ENCODE measurements at regions not wholly inside any gene's neighbourhood (a gene's known extent, or its start where the extent isn't known, plus 50 kb on each side); places are given as distances from the start of the nearest gene placed in this dataset.

- ATAC-seq (replicated peaks in 1 of 4) (no peak), DNase-seq (no peak)
- Histone ChIP-seq H3K27me3 (replicated peaks in 1 of 2; ENCODE audit: control insufficient read depth in 2 of 2, extremely low read depth in 1 of 2, insufficient read depth in 2 of 2, low read length in 1 of 2) (no peaks in the 10 kb centered on the region), H3K4me1 (ENCODE audit: control insufficient read depth in 1 of 2, extremely low read depth in 1 of 2, insufficient read depth in 2 of 2, low read length in 2 of 2) (no peaks in the 10 kb centered on the region), H3K36me3 (ENCODE audit: control insufficient read depth in 2 of 2, extremely low read depth in 1 of 2, insufficient read depth in 1 of 2, low read length in 1 of 2) (no peaks in the 10 kb centered on the region), H3K27ac (ENCODE audit: low read length) (no peak overlapping the region), H3K9me3 (no peaks in the 10 kb centered on the region), H3K4me3 (ENCODE audit: control insufficient read depth in 1 of 2, extremely low read depth in 1 of 2, low read length in 1 of 2) (no peak overlapping the region)
- Mint-ChIP-seq H3K27ac (no peak overlapping the region), H3K4me3 (no peak overlapping the region), H3K4me1 (no peaks in the 10 kb centered on the region), H3K9me3 (peaks cover 12 to 19% (median 15%) of the 10 kb centered on the region in 3 donors), H3K36me3 (no peaks in the 10 kb centered on the region), H3K27me3 (no peaks in the 10 kb centered on the region)
- CTCF ChIA-PET: no interaction called here
- no CpG with 5 or more reads among the region's 1 CpG for WGBS (ENCODE audit: insufficient coverage)
- POLR2A ChIA-PET: no interaction called here
Observed at GRCh38 chr3:164224126-164224525, 854.2 kb downstream of the SI start.

- H3K4me1 ChIP-seq (ENCODE audit: control insufficient read depth in 1 of 2, extremely low read depth in 1 of 2, insufficient read depth in 2 of 2, low read length in 2 of 2): no peaks in the 10 kb centered on the region
- POLR2A ChIA-PET: no interaction called here
- Mint-ChIP-seq H3K36me3 (no peaks in the 10 kb centered on the region), H3K27ac (no peak overlapping the region), H3K4me3 (no peak overlapping the region), H3K4me1 (no peaks in the 10 kb centered on the region), H3K27me3 (no peaks in the 10 kb centered on the region), H3K9me3 (peaks cover 21 to 27% (median 21%) of the 10 kb centered on the region in 3 donors)
- H3K4me3 ChIP-seq (ENCODE audit: control insufficient read depth in 1 of 2, extremely low read depth in 1 of 2, low read length in 1 of 2): no peak overlapping the region
- H3K9me3 ChIP-seq: no peaks in the 10 kb centered on the region
- H3K27me3 ChIP-seq (replicated peaks in 1 of 2; ENCODE audit: control insufficient read depth in 2 of 2, extremely low read depth in 1 of 2, insufficient read depth in 2 of 2, low read length in 1 of 2): no peaks in the 10 kb centered on the region
- DNase-seq (no peak), ATAC-seq (replicated peaks in 1 of 4) (no peak)
- CTCF ChIA-PET: no interaction called here
- H3K27ac ChIP-seq (ENCODE audit: low read length): no peak overlapping the region
- H3K36me3 ChIP-seq (ENCODE audit: control insufficient read depth in 2 of 2, extremely low read depth in 1 of 2, insufficient read depth in 1 of 2, low read length in 1 of 2): no peaks in the 10 kb centered on the region
- WGBS (ENCODE audit: insufficient coverage): no CpG with 5 or more reads among the region's 3 CpGs
Observed at GRCh38 chr3:164222197-164222596, 856.1 kb downstream of the SI start.

- peaks cover 21 to 30% (median 24%) of the 10 kb centered on the region in 3 donors for H3K9me3 Mint-ChIP-seq
- Histone ChIP-seq H3K27me3 (replicated peaks in 1 of 2; ENCODE audit: control insufficient read depth in 2 of 2, extremely low read depth in 1 of 2, insufficient read depth in 2 of 2, low read length in 1 of 2) (no peaks in the 10 kb centered on the region), H3K4me3 (ENCODE audit: control insufficient read depth in 1 of 2, extremely low read depth in 1 of 2, low read length in 1 of 2) (no peak overlapping the region), H3K4me1 (ENCODE audit: control insufficient read depth in 1 of 2, extremely low read depth in 1 of 2, insufficient read depth in 2 of 2, low read length in 2 of 2) (no peaks in the 10 kb centered on the region), H3K36me3 (ENCODE audit: control insufficient read depth in 2 of 2, extremely low read depth in 1 of 2, insufficient read depth in 1 of 2, low read length in 1 of 2) (no peaks in the 10 kb centered on the region), H3K9me3 (no peaks in the 10 kb centered on the region), H3K27ac (ENCODE audit: low read length) (no peak overlapping the region)
- ATAC-seq (replicated peaks in 1 of 4): no peak
- H3K4me3 Mint-ChIP-seq: no peak overlapping the region
- H3K27me3 Mint-ChIP-seq: no peaks in the 10 kb centered on the region
- no peak overlapping the region for H3K27ac Mint-ChIP-seq
- H3K4me1 Mint-ChIP-seq: no peaks in the 10 kb centered on the region
- no CpG with 5 or more reads among the region's 1 CpG for WGBS (ENCODE audit: insufficient coverage)
- H3K36me3 Mint-ChIP-seq: no peaks in the 10 kb centered on the region
- CTCF ChIA-PET: no interaction called here
- DNase-seq: no peak
- POLR2A ChIA-PET: interaction anchor here in 1 of 2 donors (0.5 kb wide), 1 partner anchor 18 kb away, joined by 9 read pairs; no protein-coding TSS in a partner anchor
Observed at GRCh38 chr3:164221297-164221696, 857.0 kb downstream of the SI start.

GRCh38 chr3:164209363-164209762 lies 868.9 kb downstream of the SI start:
- Mint-ChIP-seq H3K27ac (no peak overlapping the region), H3K36me3 (no peaks in the 10 kb centered on the region)
- POLR2A ChIA-PET: no interaction called here

GRCh38 chr3:164208821-164209220 lies 869.5 kb downstream of the SI start:
- 100% methylated on average over 1 of the region's 2 CpGs for WGBS (ENCODE audit: insufficient coverage)
- H3K4me1 ChIP-seq (ENCODE audit: control insufficient read depth in 1 of 2, extremely low read depth in 1 of 2, insufficient read depth in 2 of 2, low read length in 2 of 2): no peaks in the 10 kb centered on the region
- peaks cover 0 to 6% (median 4%) of the 10 kb centered on the region in 3 donors for H3K9me3 Mint-ChIP-seq

More at GRCh38 chr3:164209363-164209762, 868.9 kb downstream of the SI start:
- Histone ChIP-seq H3K4me3 (ENCODE audit: control insufficient read depth in 1 of 2, extremely low read depth in 1 of 2, low read length in 1 of 2) (no peak overlapping the region), H3K9me3 (no peaks in the 10 kb centered on the region), H3K36me3 (ENCODE audit: control insufficient read depth in 2 of 2, extremely low read depth in 1 of 2, insufficient read depth in 1 of 2, low read length in 1 of 2) (no peaks in the 10 kb centered on the region), H3K4me1 (ENCODE audit: control insufficient read depth in 1 of 2, extremely low read depth in 1 of 2, insufficient read depth in 2 of 2, low read length in 2 of 2) (no peaks in the 10 kb centered on the region), H3K27me3 (replicated peaks in 1 of 2; ENCODE audit: control insufficient read depth in 2 of 2, extremely low read depth in 1 of 2, insufficient read depth in 2 of 2, low read length in 1 of 2) (no peaks in the 10 kb centered on the region), H3K27ac (ENCODE audit: low read length) (no peak overlapping the region)
- Mint-ChIP-seq H3K4me1 (no peaks in the 10 kb centered on the region), H3K9me3 (peaks cover 0 to 6% (median 4%) of the 10 kb centered on the region in 3 donors), H3K27me3 (no peaks in the 10 kb centered on the region), H3K4me3 (no peak overlapping the region)
- CTCF ChIA-PET: no interaction called here
- DNase-seq: no peak
- WGBS (ENCODE audit: insufficient coverage): no CpG with 5 or more reads among the region's 1 CpG
- ATAC-seq (replicated peaks in 1 of 4): no peak

GRCh38 chr3:164208048-164208447 lies 870.2 kb downstream of the SI start:
- no peaks in the 10 kb centered on the region for H3K9me3 ChIP-seq
- no peaks in the 10 kb centered on the region for H3K27me3 Mint-ChIP-seq
- ChIA-PET POLR2A (no interaction called here), CTCF (no interaction called here)
- no peak overlapping the region for H3K4me3 Mint-ChIP-seq
- DNase-seq (no peak), ATAC-seq (replicated peaks in 1 of 4) (no peak)
- no peak overlapping the region for H3K4me3 ChIP-seq (ENCODE audit: control insufficient read depth in 1 of 2, extremely low read depth in 1 of 2, low read length in 1 of 2)
- peaks cover 2 to 8% (median 4%) of the 10 kb centered on the region in 3 donors for H3K9me3 Mint-ChIP-seq
- no peaks in the 10 kb centered on the region for H3K36me3 Mint-ChIP-seq
- H3K27ac ChIP-seq (ENCODE audit: low read length): no peak overlapping the region
- no peaks in the 10 kb centered on the region for H3K27me3 ChIP-seq (replicated peaks in 1 of 2; ENCODE audit: control insufficient read depth in 2 of 2, extremely low read depth in 1 of 2, insufficient read depth in 2 of 2, low read length in 1 of 2)
- no peaks in the 10 kb centered on the region for H3K36me3 ChIP-seq (ENCODE audit: control insufficient read depth in 2 of 2, extremely low read depth in 1 of 2, insufficient read depth in 1 of 2, low read length in 1 of 2)
- 100% methylated on average over 1 of the region's 2 CpGs for WGBS (ENCODE audit: insufficient coverage)
- no peaks in the 10 kb centered on the region for H3K4me1 ChIP-seq (ENCODE audit: control insufficient read depth in 1 of 2, extremely low read depth in 1 of 2, insufficient read depth in 2 of 2, low read length in 2 of 2)
- no peak overlapping the region for H3K27ac Mint-ChIP-seq
- no peaks in the 10 kb centered on the region for H3K4me1 Mint-ChIP-seq

More at GRCh38 chr3:164208821-164209220, 869.5 kb downstream of the SI start:
- Histone ChIP-seq H3K27me3 (replicated peaks in 1 of 2; ENCODE audit: control insufficient read depth in 2 of 2, extremely low read depth in 1 of 2, insufficient read depth in 2 of 2, low read length in 1 of 2) (no peaks in the 10 kb centered on the region), H3K27ac (ENCODE audit: low read length) (no peak overlapping the region), H3K4me3 (ENCODE audit: control insufficient read depth in 1 of 2, extremely low read depth in 1 of 2, low read length in 1 of 2) (no peak overlapping the region), H3K9me3 (no peaks in the 10 kb centered on the region), H3K36me3 (ENCODE audit: control insufficient read depth in 2 of 2, extremely low read depth in 1 of 2, insufficient read depth in 1 of 2, low read length in 1 of 2) (no peaks in the 10 kb centered on the region)
- Mint-ChIP-seq H3K4me3 (no peak overlapping the region), H3K27me3 (no peaks in the 10 kb centered on the region), H3K4me1 (no peaks in the 10 kb centered on the region), H3K27ac (no peak overlapping the region), H3K36me3 (no peaks in the 10 kb centered on the region)
- ATAC-seq (replicated peaks in 1 of 4) (no peak), DNase-seq (no peak)
- POLR2A ChIA-PET: no interaction called here
- CTCF ChIA-PET: no interaction called here

Data from T-cell (primary cell).